ENCODE measurements at regions not wholly inside any gene's neighbourhood (a gene's known extent, or its start where the extent isn't known, plus 50 kb on each side); places are given as distances from the start of the nearest gene placed in this dataset.

- no peak overlapping the region for H3K9ac ChIP-seq (ENCODE audit: low read length)
- H3K27ac ChIP-seq (ENCODE audit: low read depth, low read length): no peak overlapping the region
- H3K4me3 ChIP-seq (ENCODE audit: low read depth, low read length): no peak overlapping the region
- H3K27me3 ChIP-seq (ENCODE audit: control insufficient read depth, insufficient read depth, low read length): no peaks in the 10 kb centered on the region
- no peaks in the 10 kb centered on the region for H3K36me3 ChIP-seq (ENCODE audit: control insufficient read depth, insufficient read depth, low read length)
- H3K4me1 ChIP-seq (ENCODE audit: control insufficient read depth, insufficient read depth, low read length): no peaks in the 10 kb centered on the region
- peaks cover 5% of the 10 kb centered on the region; the same call in 1 of the 2 replicates for H3K9me3 ChIP-seq (ENCODE audit: control insufficient read depth, insufficient read depth, low read depth, low read length)
Observed at GRCh38 chr21:15134701-15135470, 70.1 kb upstream of the NRIP1 start.

- H3K4me3 ChIP-seq (ENCODE audit: low read depth, low read length): no peak overlapping the region
- H3K9me3 ChIP-seq (ENCODE audit: control insufficient read depth, insufficient read depth, low read depth, low read length): peaks cover 5% of the 10 kb centered on the region; the same call in 1 of the 2 replicates
- no peaks in the 10 kb centered on the region for H3K36me3 ChIP-seq (ENCODE audit: control insufficient read depth, insufficient read depth, low read length)
- H3K4me1 ChIP-seq (ENCODE audit: control insufficient read depth, insufficient read depth, low read length): no peaks in the 10 kb centered on the region
- no peak overlapping the region for H3K9ac ChIP-seq (ENCODE audit: low read length)
- H3K27ac ChIP-seq (ENCODE audit: low read depth, low read length): no peak overlapping the region
- no peaks in the 10 kb centered on the region for H3K27me3 ChIP-seq (ENCODE audit: control insufficient read depth, insufficient read depth, low read length)
Observed at GRCh38 chr21:15135867-15136629, 71.2 kb upstream of the NRIP1 start.

- Histone ChIP-seq H3K4me1 (ENCODE audit: control insufficient read depth, insufficient read depth, low read length) (no peaks in the 10 kb centered on the region), H3K36me3 (ENCODE audit: control insufficient read depth, insufficient read depth, low read length) (no peaks in the 10 kb centered on the region), H3K27me3 (ENCODE audit: control insufficient read depth, insufficient read depth, low read length) (no peaks in the 10 kb centered on the region), H3K9ac (ENCODE audit: low read length) (no peak overlapping the region), H3K4me3 (ENCODE audit: low read depth, low read length) (no peak overlapping the region), H3K9me3 (ENCODE audit: control insufficient read depth, insufficient read depth, low read depth, low read length) (no peaks in the 10 kb centered on the region), H3K27ac (ENCODE audit: low read depth, low read length) (no peak overlapping the region)
Observed at GRCh38 chr21:15138490-15138889, 73.7 kb upstream of the NRIP1 start.

GRCh38 chr21:15139898-15140297 is 75.1 kb upstream of the NRIP1 start:
- Histone ChIP-seq H3K9me3 (ENCODE audit: control insufficient read depth, insufficient read depth, low read depth, low read length) (no peaks in the 10 kb centered on the region), H3K4me1 (ENCODE audit: control insufficient read depth, insufficient read depth, low read length) (no peaks in the 10 kb centered on the region), H3K9ac (ENCODE audit: low read length) (no peak overlapping the region), H3K27me3 (ENCODE audit: control insufficient read depth, insufficient read depth, low read length) (no peaks in the 10 kb centered on the region), H3K27ac (ENCODE audit: low read depth, low read length) (no peak overlapping the region), H3K4me3 (ENCODE audit: low read depth, low read length) (no peak overlapping the region), H3K36me3 (ENCODE audit: control insufficient read depth, insufficient read depth, low read length) (no peaks in the 10 kb centered on the region)

GRCh38 chr21:15140321-15141019 is 75.7 kb upstream of the NRIP1 start:
- Histone ChIP-seq H3K9ac (ENCODE audit: low read length) (no peak overlapping the region), H3K9me3 (ENCODE audit: control insufficient read depth, insufficient read depth, low read depth, low read length) (no peaks in the 10 kb centered on the region), H3K4me3 (ENCODE audit: low read depth, low read length) (no peak overlapping the region), H3K27ac (ENCODE audit: low read depth, low read length) (no peak overlapping the region), H3K4me1 (ENCODE audit: control insufficient read depth, insufficient read depth, low read length) (no peaks in the 10 kb centered on the region), H3K36me3 (ENCODE audit: control insufficient read depth, insufficient read depth, low read length) (no peaks in the 10 kb centered on the region), H3K27me3 (ENCODE audit: control insufficient read depth, insufficient read depth, low read length) (no peaks in the 10 kb centered on the region)

- Histone ChIP-seq H3K9me3 (ENCODE audit: control insufficient read depth, insufficient read depth, low read depth, low read length) (no peaks in the 10 kb centered on the region), H3K4me1 (ENCODE audit: control insufficient read depth, insufficient read depth, low read length) (no peaks in the 10 kb centered on the region), H3K9ac (ENCODE audit: low read length) (no peak overlapping the region), H3K4me3 (ENCODE audit: low read depth, low read length) (no peak overlapping the region), H3K27me3 (ENCODE audit: control insufficient read depth, insufficient read depth, low read length) (no peaks in the 10 kb centered on the region), H3K36me3 (ENCODE audit: control insufficient read depth, insufficient read depth, low read length) (no peaks in the 10 kb centered on the region), H3K27ac (ENCODE audit: low read depth, low read length) (no peak overlapping the region)
Observed at GRCh38 chr21:15141261-15141970, 76.6 kb upstream of the NRIP1 start.

- H3K9me3 ChIP-seq (ENCODE audit: control insufficient read depth, insufficient read depth, low read depth, low read length): no peaks in the 10 kb centered on the region
- no peak overlapping the region for H3K9ac ChIP-seq (ENCODE audit: low read length)
- no peaks in the 10 kb centered on the region for H3K27me3 ChIP-seq (ENCODE audit: control insufficient read depth, insufficient read depth, low read length)
- H3K4me1 ChIP-seq (ENCODE audit: control insufficient read depth, insufficient read depth, low read length): no peaks in the 10 kb centered on the region
- H3K27ac ChIP-seq (ENCODE audit: low read depth, low read length): no peak overlapping the region
- no peaks in the 10 kb centered on the region for H3K36me3 ChIP-seq (ENCODE audit: control insufficient read depth, insufficient read depth, low read length)
- no peak overlapping the region for H3K4me3 ChIP-seq (ENCODE audit: low read depth, low read length)
Observed at GRCh38 chr21:15144026-15144425, 79.2 kb upstream of the NRIP1 start.

- Histone ChIP-seq H3K4me3 (ENCODE audit: low read depth, low read length) (no peak overlapping the region), H3K36me3 (ENCODE audit: control insufficient read depth, insufficient read depth, low read length) (no peaks in the 10 kb centered on the region), H3K9me3 (ENCODE audit: control insufficient read depth, insufficient read depth, low read depth, low read length) (no peaks in the 10 kb centered on the region), H3K27me3 (ENCODE audit: control insufficient read depth, insufficient read depth, low read length) (no peaks in the 10 kb centered on the region), H3K9ac (ENCODE audit: low read length) (no peak overlapping the region), H3K4me1 (ENCODE audit: control insufficient read depth, insufficient read depth, low read length) (no peaks in the 10 kb centered on the region), H3K27ac (ENCODE audit: low read depth, low read length) (no peak overlapping the region)
Observed at GRCh38 chr21:15148437-15148836, 83.6 kb upstream of the NRIP1 start.

GRCh38 chr21:15149600-15150224 is 84.9 kb upstream of the NRIP1 start:
- Histone ChIP-seq H3K27me3 (ENCODE audit: control insufficient read depth, insufficient read depth, low read length) (no peaks in the 10 kb centered on the region), H3K27ac (ENCODE audit: low read depth, low read length) (no peak overlapping the region), H3K9me3 (ENCODE audit: control insufficient read depth, insufficient read depth, low read depth, low read length) (no peaks in the 10 kb centered on the region), H3K4me3 (ENCODE audit: low read depth, low read length) (no peak overlapping the region), H3K9ac (ENCODE audit: low read length) (no peak overlapping the region), H3K4me1 (ENCODE audit: control insufficient read depth, insufficient read depth, low read length) (no peaks in the 10 kb centered on the region), H3K36me3 (ENCODE audit: control insufficient read depth, insufficient read depth, low read length) (no peaks in the 10 kb centered on the region)

GRCh38 chr21:15151385-15152103 is 86.7 kb upstream of the NRIP1 start:
- Histone ChIP-seq H3K9ac (ENCODE audit: low read length) (no peak overlapping the region), H3K36me3 (ENCODE audit: control insufficient read depth, insufficient read depth, low read length) (no peaks in the 10 kb centered on the region), H3K4me3 (ENCODE audit: low read depth, low read length) (no peak overlapping the region), H3K4me1 (ENCODE audit: control insufficient read depth, insufficient read depth, low read length) (no peaks in the 10 kb centered on the region), H3K27ac (ENCODE audit: low read depth, low read length) (no peak overlapping the region), H3K9me3 (ENCODE audit: control insufficient read depth, insufficient read depth, low read depth, low read length) (no peaks in the 10 kb centered on the region), H3K27me3 (ENCODE audit: control insufficient read depth, insufficient read depth, low read length) (no peaks in the 10 kb centered on the region)
